PFSK-1 (cell line): ENCODE measurements at regions not wholly inside any gene's neighbourhood (a gene's known extent, or its start where the extent isn't known, plus 50 kb on each side); places are given as distances from the start of the nearest gene placed in this dataset.

Experiments
- POLR2AphosphoS5 ChIP-seq: IDR thresholded peaks from 2 replicates; pipeline ENCODE4 v1.6.1; 2012; ENCODE audit warnings: low read depth, mild to moderate bottlenecking, control low read depth, low read length, moderate library complexity
- REST ChIP-seq, 2 experiments: IDR thresholded peaks; 2 replicates each; pipeline versions ENCODE4 v1.6.1 to v1.8.0; 2011 to 2012; ENCODE audit warnings: low read depth in 2 of 2, low read length in 2 of 2, control low read depth in 1 of 2, inconsistent platforms in 1 of 2, mild to moderate bottlenecking in 1 of 2, moderate library complexity in 1 of 2; ENCODE audit not compliant: insufficient read depth in 1 of 2
- TAF1 ChIP-seq: IDR thresholded peaks from 2 replicates; pipeline ENCODE4 v1.6.1; 2012; ENCODE audit warnings: low read length, control low read depth, borderline replicate concordance; ENCODE audit not compliant: insufficient read depth

DNA sequence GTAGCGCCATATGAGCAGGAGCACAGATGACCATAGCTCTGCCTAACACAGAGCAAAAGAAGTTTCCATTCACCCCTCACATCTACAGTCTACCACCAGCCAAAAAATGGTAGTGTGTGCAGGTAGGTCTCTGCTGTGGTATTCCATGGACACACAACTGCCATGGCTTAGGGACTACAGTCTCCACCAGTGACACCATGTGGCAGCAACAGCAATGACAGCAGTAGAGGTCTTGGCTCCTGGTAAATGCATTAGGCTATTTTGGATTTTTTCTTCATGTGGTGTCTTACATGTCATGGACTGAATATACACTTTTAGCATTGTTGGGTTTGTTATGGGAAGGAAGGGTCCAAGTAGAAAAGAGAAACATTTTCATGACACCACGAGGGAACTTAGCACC is 70.1 kb upstream of the CABCOCO1 start:
- TF ChIP-seq TAF1 (no peak), REST (IDR thresholded peaks at IDR 0.05; ENCODE audit: insufficient read depth in 1 of 2, low read depth in 2 of 2, low read length in 2 of 2) (no peak), POLR2AphosphoS5 (no peak)
